NT2/D1 (cell line): ENCODE measurements at regions not wholly inside any gene's neighbourhood (a gene's known extent, or its start where the extent isn't known, plus 50 kb on each side); places are given as distances from the start of the nearest gene placed in this dataset.

ENCODE experiments used
- DNase-seq: peaks from one replicate; pipeline ENCODE4 v3.0.0-alpha.2; 2011; ENCODE audit warnings: low read depth, low spot score
- H3K27me3 ChIP-seq: 2 replicates; pipeline ENCODE4 v1.6.0; 2011; ENCODE audit warnings: mild to moderate bottlenecking; ENCODE audit not compliant: insufficient read length, insufficient read depth
- H3K36me3 ChIP-seq: 2 replicates; pipeline ENCODE4 v1.6.1; 2011; ENCODE audit warnings: mild to moderate bottlenecking, low read length, mixed read lengths; ENCODE audit not compliant: insufficient read depth, insufficient read length
- H3K4me1 ChIP-seq: 2 replicates; pipeline ENCODE4 v1.5.1; 2011; ENCODE audit not compliant: insufficient read depth, insufficient read length
- H3K4me3 ChIP-seq: 2 replicates; pipeline ENCODE4 v1.5.1; 2011; ENCODE audit warnings: low read depth; ENCODE audit not compliant: insufficient read length
- H3K9ac ChIP-seq: 2 replicates; pipeline ENCODE4 v1.6.0; 2011; ENCODE audit warnings: low read depth; ENCODE audit not compliant: insufficient read length
- H3K9me3 ChIP-seq: 2 replicates; pipeline ENCODE4 v1.5.1; 2011; ENCODE audit warnings: mild to moderate bottlenecking, low read length; ENCODE audit not compliant: insufficient read depth
- SUZ12 ChIP-seq: IDR thresholded peaks from 2 replicates; pipeline ENCODE4 v1.6.1; 2011; ENCODE audit not compliant: insufficient read length, insufficient read depth; ENCODE audit errors: extremely low read depth
- YY1 ChIP-seq: IDR thresholded peaks from 2 replicates; pipeline ENCODE4 v1.6.1; 2011; ENCODE audit not compliant: insufficient read length, insufficient read depth
- ZNF274 ChIP-seq: IDR thresholded peaks from 2 replicates; pipeline ENCODE4 v1.6.1; 2011; ENCODE audit warnings: mild to moderate bottlenecking, low read depth, low read length

GRCh38 chr6:112626468-112627082 lies 279.4 kb downstream of the RFPL4B start:
- no peaks in the 10 kb centered on the region for H3K9me3 ChIP-seq
- no peak overlapping the region for H3K9ac ChIP-seq
- H3K27me3 ChIP-seq, result no peaks in the 10 kb centered on the region
- DNase-seq, result no peak
- no peaks in the 10 kb centered on the region for H3K36me3 ChIP-seq
- H3K4me1 ChIP-seq, result no peaks in the 10 kb centered on the region
- no peak for TF ChIP-seq YY1
- no peak for TF ChIP-seq ZNF274
- no peak for TF ChIP-seq SUZ12
- no peak overlapping the region for H3K4me3 ChIP-seq

- no peak overlapping the region for H3K9ac ChIP-seq
- H3K4me3 ChIP-seq, result no peak overlapping the region
- DNase-seq, result no peak
- no peaks in the 10 kb centered on the region for H3K4me1 ChIP-seq
- TF ChIP-seq ZNF274 (no peak), YY1 (no peak), SUZ12 (no peak)
- no peaks in the 10 kb centered on the region for H3K36me3 ChIP-seq
- H3K9me3 ChIP-seq, result no peaks in the 10 kb centered on the region
- H3K27me3 ChIP-seq, result no peaks in the 10 kb centered on the region
Observed at GRCh38 chr6:112634376-112634775, 287.2 kb downstream of the RFPL4B start.

- no peaks in the 10 kb centered on the region for H3K36me3 ChIP-seq
- no peak for DNase-seq
- no peak overlapping the region for H3K4me3 ChIP-seq
- H3K9ac ChIP-seq, result no peak overlapping the region
- H3K9me3 ChIP-seq, result no peaks in the 10 kb centered on the region
- no peaks in the 10 kb centered on the region for H3K4me1 ChIP-seq
- TF ChIP-seq ZNF274 (no peak), YY1 (no peak), SUZ12 (no peak)
- H3K27me3 ChIP-seq, result no peaks in the 10 kb centered on the region
Observed at GRCh38 chr6:112636650-112637262, 289.6 kb downstream of the RFPL4B start.

- TF ChIP-seq ZNF274, result no peak
- no peak for TF ChIP-seq SUZ12
- TF ChIP-seq YY1, result no peak
- no peak for DNase-seq
Observed at GRCh38 chr6:112639391-112639831, 292.3 kb downstream of the RFPL4B start.

GRCh38 chr6:112640891-112641290 lies 293.8 kb downstream of the RFPL4B start:
- no peak for DNase-seq
- H3K9ac ChIP-seq, result no peak overlapping the region
- no peaks in the 10 kb centered on the region for H3K36me3 ChIP-seq

More at GRCh38 chr6:112639391-112639831, 292.3 kb downstream of the RFPL4B start:
- Histone ChIP-seq H3K27me3 (no peaks in the 10 kb centered on the region), H3K9ac (no peak overlapping the region), H3K36me3 (no peaks in the 10 kb centered on the region), H3K9me3 (no peaks in the 10 kb centered on the region), H3K4me3 (no peak overlapping the region), H3K4me1 (no peaks in the 10 kb centered on the region)

GRCh38 chr6:112649853-112650252 lies 302.7 kb downstream of the RFPL4B start:
- DNase-seq, result no peak
- TF ChIP-seq SUZ12, result no peak
- TF ChIP-seq ZNF274, result no peak
- TF ChIP-seq YY1, result no peak
- Histone ChIP-seq H3K9me3 (no peaks in the 10 kb centered on the region), H3K4me1 (no peaks in the 10 kb centered on the region), H3K27me3 (no peaks in the 10 kb centered on the region), H3K36me3 (no peaks in the 10 kb centered on the region), H3K4me3 (no peak overlapping the region), H3K9ac (no peak overlapping the region)

More at GRCh38 chr6:112640891-112641290, 293.8 kb downstream of the RFPL4B start:
- Histone ChIP-seq H3K27me3 (no peaks in the 10 kb centered on the region), H3K4me3 (no peak overlapping the region), H3K9me3 (no peaks in the 10 kb centered on the region), H3K4me1 (no peaks in the 10 kb centered on the region)
- TF ChIP-seq SUZ12 (no peak), YY1 (no peak), ZNF274 (no peak)

- Histone ChIP-seq H3K27me3 (no peaks in the 10 kb centered on the region), H3K4me1 (no peaks in the 10 kb centered on the region), H3K36me3 (no peaks in the 10 kb centered on the region), H3K9me3 (no peaks in the 10 kb centered on the region), H3K4me3 (no peak overlapping the region), H3K9ac (no peak overlapping the region)
- TF ChIP-seq YY1 (no peak), SUZ12 (no peak), ZNF274 (no peak)
- DNase-seq, result no peak
Observed at GRCh38 chr6:112651239-112651638, 304.1 kb downstream of the RFPL4B start.
